ENCODE measurements at regions not wholly inside any gene's neighbourhood (a gene's known extent, or its start where the extent isn't known, plus 50 kb on each side); places are given as distances from the start of the nearest gene placed in this dataset.

GRCh38 chr4:189792924-189793618 is 147.6 kb upstream of the FRG1 start (continued):
- TF ChIP-seq REST (IDR thresholded peaks at IDR 0.05): no peak
- TF ChIP-seq PBX3 (IDR thresholded peaks at IDR 0.05): no peak

- no peak for DNase-seq (ENCODE audit: low read depth in 1 of 2, low spot score in 1 of 2)
- no peak overlapping the region for H3K4me3 ChIP-seq
- ChIA-PET POLR2A (no interaction called here), CTCF (no interaction called here)
- H3K9me3 ChIP-seq: no peaks in the 10 kb centered on the region
- no peak for FAIRE-seq
- no peak overlapping the region for H3K4me2 ChIP-seq
- H3K4me1 ChIP-seq: no peaks in the 10 kb centered on the region
- TF ChIP-seq JUN (IDR thresholded peaks at IDR 0.05) (no peak), MYC (IDR thresholded peaks at IDR 0.05; ENCODE audit: borderline replicate concordance, low read length) (no peak), RAD21 (conservative IDR thresholded peaks at IDR 0.05 in 1 of 2, IDR thresholded peaks at IDR 0.05 in 1 of 2) (no peak), EHF (CRISPR knock-in tag; IDR thresholded peaks at IDR 0.05) (no peak), FOXS1 (CRISPR knock-in tag; IDR thresholded peaks at IDR 0.05) (no peak), TP53 (CRISPR knock-in tag; IDR thresholded peaks at IDR 0.05) (no peak), HOXA7 (CRISPR knock-in tag; IDR thresholded peaks at IDR 0.05) (no peak), HEYL (CRISPR knock-in tag; IDR thresholded peaks at IDR 0.05) (no peak), ZFP36 (IDR thresholded peaks at IDR 0.05; ENCODE audit: borderline replicate concordance, partially characterized antibody) (no peak), CBX8 (IDR thresholded peaks at IDR 0.05) (no peak), E2F6 (IDR thresholded peaks at IDR 0.05; ENCODE audit: borderline replicate concordance, low read depth) (no peak), MAFK (IDR thresholded peaks at IDR 0.05; ENCODE audit: partially characterized antibody) (no peak), GATA3 (IDR thresholded peaks at IDR 0.05; ENCODE audit: borderline replicate concordance) (no peak)
- ATAC-seq: no peak
- H3K27ac ChIP-seq: no peak overlapping the region
- WGBS (ENCODE audit: missing lambda C conversion rate): 69% methylated on average over 5 of the region's 5 CpGs
Measured at GRCh38 chr4:189800545-189801088, 140.1 kb upstream of the FRG1 start.

- ChIA-PET POLR2A (no interaction called here), CTCF (interaction anchor here (2.8 kb wide), 1 partner anchor 10 kb away, joined by 20 read pairs; no protein-coding TSS in a partner anchor)
- FAIRE-seq (no peak), DNase-seq (ENCODE audit: low read depth in 1 of 2, low spot score in 1 of 2) (no peak), ATAC-seq (no peak)
- TF ChIP-seq ZFP36 (IDR thresholded peaks at IDR 0.05; ENCODE audit: borderline replicate concordance, partially characterized antibody) (no peak), JUN (IDR thresholded peaks at IDR 0.05) (no peak), HOXB5 (CRISPR knock-in tag; IDR thresholded peaks at IDR 0.05) (no peak), CHD2 (IDR thresholded peaks at IDR 0.05; ENCODE audit: low read length, partially characterized antibody) (no peak), EHF (CRISPR knock-in tag; IDR thresholded peaks at IDR 0.05) (no peak)
- no peak overlapping the region for H3K4me2 ChIP-seq
- 48% methylated on average over 5 of the region's 5 CpGs for WGBS (ENCODE audit: missing lambda C conversion rate)
- H3K9me3 ChIP-seq: no peaks in the 10 kb centered on the region
- no peak overlapping the region for H3K27ac ChIP-seq
- H3K4me1 ChIP-seq: no peaks in the 10 kb centered on the region
- no peak overlapping the region for H3K4me3 ChIP-seq
Measured at GRCh38 chr4:189802884-189803283, 137.8 kb upstream of the FRG1 start.

Measured in A549 (cell line).